Upper lobe of right lung (tissue), 1 donor: ENCODE measurements at regions not wholly inside any gene's neighbourhood (a gene's known extent, or its start where the extent isn't known, plus 50 kb on each side); places are given as distances from the start of the nearest gene placed in this dataset.
A peak's percentile ranks its signal among the peaks of the same experiment; 100 is the strongest.

ENCODE experiments used
- ATAC-seq: fragments of 200-7000 bp; cut with Tn5 transposase; one replicate; pipeline ENCODE4 v1.9.1; 2020; ENCODE audit warnings: mild to moderate bottlenecking, moderate library complexity
- DNase-seq: peaks from one replicate; pipeline ENCODE4 v3.0.0-alpha.2; 2020
- H3K27ac ChIP-seq: fragments of 200-600 bp; one replicate; pipeline ENCODE4 v1.8.0; 2022
- H3K27me3 ChIP-seq: fragments of 200-600 bp; one replicate; pipeline ENCODE4 v1.8.0; 2022; ENCODE audit warnings: mild to moderate bottlenecking
- H3K36me3 ChIP-seq: fragments of 200-600 bp; one replicate; pipeline ENCODE4 v1.8.0; 2022
- H3K4me1 ChIP-seq: fragments of 200-600 bp; one replicate; pipeline ENCODE4 v1.8.0; 2022
- H3K4me3 ChIP-seq: fragments of 200-600 bp; one replicate; pipeline ENCODE4 v1.8.0; 2022; ENCODE audit warnings: mild to moderate bottlenecking
- H3K9me3 ChIP-seq: fragments of 200-600 bp; one replicate; pipeline ENCODE4 v1.8.0; 2022
- intact Hi-C: fragments of 100-400 bp; cut with DNase I; formaldehyde crosslinking; loops from one replicate; pipeline ENCODE4 v1.11.0; 2022
- TF ChIP-seq, protein P1 (sequence below): fragments of 200-600 bp; IDR thresholded peaks from one replicate; pipeline ENCODE4 v1.8.0; 2022; ENCODE audit warnings: antibody characterized with exemption
- donor health status: DM: no; HTN: yes; CAD: no; lungs with severe emphysema.

GRCh38 chr4:23276076-23276475 is 583.3 kb downstream of the GBA3 start:
- DNase-seq = no peak
- H3K27me3 ChIP-seq = no peaks in the 10 kb centered on the region
- H3K4me3 ChIP-seq = no peak overlapping the region
- H3K4me1 ChIP-seq = no peaks in the 10 kb centered on the region
- TF ChIP-seq, protein P1, sequence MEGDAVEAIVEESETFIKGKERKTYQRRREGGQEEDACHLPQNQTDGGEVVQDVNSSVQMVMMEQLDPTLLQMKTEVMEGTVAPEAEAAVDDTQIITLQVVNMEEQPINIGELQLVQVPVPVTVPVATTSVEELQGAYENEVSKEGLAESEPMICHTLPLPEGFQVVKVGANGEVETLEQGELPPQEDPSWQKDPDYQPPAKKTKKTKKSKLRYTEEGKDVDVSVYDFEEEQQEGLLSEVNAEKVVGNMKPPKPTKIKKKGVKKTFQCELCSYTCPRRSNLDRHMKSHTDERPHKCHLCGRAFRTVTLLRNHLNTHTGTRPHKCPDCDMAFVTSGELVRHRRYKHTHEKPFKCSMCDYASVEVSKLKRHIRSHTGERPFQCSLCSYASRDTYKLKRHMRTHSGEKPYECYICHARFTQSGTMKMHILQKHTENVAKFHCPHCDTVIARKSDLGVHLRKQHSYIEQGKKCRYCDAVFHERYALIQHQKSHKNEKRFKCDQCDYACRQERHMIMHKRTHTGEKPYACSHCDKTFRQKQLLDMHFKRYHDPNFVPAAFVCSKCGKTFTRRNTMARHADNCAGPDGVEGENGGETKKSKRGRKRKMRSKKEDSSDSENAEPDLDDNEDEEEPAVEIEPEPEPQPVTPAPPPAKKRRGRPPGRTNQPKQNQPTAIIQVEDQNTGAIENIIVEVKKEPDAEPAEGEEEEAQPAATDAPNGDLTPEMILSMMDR = no peak
- intact Hi-C loops = no loop called here
- no peaks in the 10 kb centered on the region for H3K9me3 ChIP-seq
- peak; percentile 51 for ATAC-seq
- H3K36me3 ChIP-seq = no peaks in the 10 kb centered on the region
- H3K27ac ChIP-seq = no peak overlapping the region

DNA sequence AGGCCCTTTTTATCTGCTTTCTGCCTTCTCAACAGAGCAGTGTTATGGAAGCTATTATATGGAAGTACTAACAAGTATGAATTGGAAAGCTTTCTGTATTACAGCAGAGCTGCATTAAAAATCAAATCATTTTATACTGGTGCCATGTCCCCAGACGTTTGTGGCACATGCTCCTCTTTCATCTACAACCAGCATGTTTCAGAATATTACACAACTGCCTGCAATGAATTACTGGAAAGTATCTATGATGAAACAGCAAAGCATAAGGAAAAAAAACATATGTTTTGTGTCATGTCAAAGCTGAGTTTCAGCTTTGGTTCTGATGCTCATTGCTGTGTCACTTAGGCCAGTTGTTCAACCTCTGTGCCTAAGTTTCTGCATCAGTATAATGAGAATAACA is 576.8 kb downstream of the GBA3 start:
- H3K36me3 ChIP-seq = no peaks in the 10 kb centered on the region
- H3K4me3 ChIP-seq = no peak overlapping the region
- no peaks in the 10 kb centered on the region for H3K4me1 ChIP-seq
- H3K27me3 ChIP-seq = no peaks in the 10 kb centered on the region
- TF ChIP-seq, protein P1 = no peak
- no peak for ATAC-seq
- DNase-seq = no peak
- H3K27ac ChIP-seq = no peak overlapping the region
- no peaks in the 10 kb centered on the region for H3K9me3 ChIP-seq
- intact Hi-C loops = no loop called here

- no peak overlapping the region for H3K4me3 ChIP-seq
- no peak overlapping the region for H3K27ac ChIP-seq
- no peaks in the 10 kb centered on the region for H3K27me3 ChIP-seq
- no peaks in the 10 kb centered on the region for H3K4me1 ChIP-seq
- DNase-seq (no peak), ATAC-seq (no peak)
- H3K9me3 ChIP-seq = no peaks in the 10 kb centered on the region
- intact Hi-C loops = no loop called here
- TF ChIP-seq, protein P1 = no peak
- no peaks in the 10 kb centered on the region for H3K36me3 ChIP-seq
These were observed 575.5 kb downstream of the GBA3 start for GRCh38 chr4:23268072-23268771.

DNA sequence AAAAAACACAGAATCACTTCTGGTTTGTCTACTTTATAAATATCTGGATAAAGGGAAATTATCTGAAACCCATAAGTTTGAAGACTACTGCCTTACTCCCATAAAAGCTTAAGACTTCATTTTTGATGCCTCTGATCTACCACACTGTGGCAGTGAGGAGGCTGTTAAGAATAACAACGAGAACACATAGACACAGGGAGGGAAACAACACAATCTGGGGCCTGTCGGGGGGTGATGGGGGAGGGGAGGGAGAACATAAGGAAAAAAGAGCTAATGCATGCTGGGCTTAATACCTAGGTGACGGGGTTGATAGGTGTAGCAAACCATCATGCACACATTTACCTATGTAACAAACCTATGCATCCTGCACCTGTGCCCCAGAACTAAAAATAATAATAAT is 573.7 kb downstream of the GBA3 start:
- H3K36me3 ChIP-seq = no peaks in the 10 kb centered on the region
- intact Hi-C loops = no loop called here
- no peak overlapping the region for H3K4me3 ChIP-seq
- H3K9me3 ChIP-seq = no peaks in the 10 kb centered on the region
- H3K4me1 ChIP-seq = no peaks in the 10 kb centered on the region
- TF ChIP-seq, protein P1 = no peak
- no peaks in the 10 kb centered on the region for H3K27me3 ChIP-seq
- no peak for ATAC-seq
- no peak for DNase-seq
- H3K27ac ChIP-seq = no peak overlapping the region

DNA sequence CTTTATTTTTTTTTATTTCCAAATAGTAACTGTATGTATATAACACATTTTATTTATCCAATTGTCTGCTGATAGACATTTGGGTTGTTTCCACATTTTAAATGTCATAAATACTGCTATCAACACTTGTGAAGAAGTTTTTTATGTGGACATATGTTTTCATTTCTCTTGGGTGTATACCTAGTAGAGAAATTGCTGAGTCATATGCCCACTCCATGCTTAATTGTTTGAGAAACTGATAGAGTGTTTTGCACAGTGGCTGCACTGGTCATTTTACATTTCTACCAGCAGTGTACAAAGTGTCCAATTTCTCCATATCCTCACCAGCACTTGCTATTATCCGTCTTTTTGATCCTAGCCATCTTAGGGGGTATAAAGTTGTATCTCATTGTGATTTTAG is 567.8 kb downstream of the GBA3 start:
- Histone ChIP-seq H3K4me1 (no peaks in the 10 kb centered on the region), H3K27ac (no peak overlapping the region), H3K4me3 (no peak overlapping the region), H3K27me3 (no peaks in the 10 kb centered on the region), H3K9me3 (no peaks in the 10 kb centered on the region), H3K36me3 (no peaks in the 10 kb centered on the region)
- DNase-seq (no peak), ATAC-seq (no peak)
- intact Hi-C loops = no loop called here
- TF ChIP-seq, protein P1 = no peak
